BJ (cell line): ENCODE measurements at regions not wholly inside any gene's neighbourhood (a gene's known extent, or its start where the extent isn't known, plus 50 kb on each side); places are given as distances from the start of the nearest gene placed in this dataset.

Experiments
- CTCF ChIA-PET: fragments of 350-600 bp; formaldehyde crosslinking; extraction: SDS; loops from one replicate; lab custom pipeline; 2021; ENCODE audit warnings: antibody characterized with exemption, inconsistent platforms; lab: Yijun Ruan, JAX
- POLR2A ChIA-PET: fragments of 300-600 bp; sonication (Branson Sonifier 250); formaldehyde crosslinking; extraction: SDS; loops from one replicate; lab custom pipeline; 2021; ENCODE audit warnings: antibody characterized with exemption; lab: Charles Lee
- DNase-seq: peaks from one replicate; pipeline ENCODE4 v3.0.0-alpha.2; 2011; ENCODE audit warnings: low read depth
- H3K27me3 ChIP-seq: 2 replicates; pipeline ENCODE4 v1.6.0; 2011; ENCODE audit warnings: low read length; ENCODE audit not compliant: control insufficient read depth, insufficient read depth
- H3K36me3 ChIP-seq: 2 replicates; pipeline ENCODE4 v1.5.1; 2011; ENCODE audit warnings: low read length; ENCODE audit not compliant: control insufficient read depth, insufficient read depth
- H3K4me3 ChIP-seq: 2 replicates; pipeline ENCODE4 v1.5.1; 2011; ENCODE audit warnings: low read depth, mild to moderate bottlenecking, control low read depth, low read length
- TF ChIP-seq, protein P1 (sequence below): IDR thresholded peaks from 2 replicates; pipeline ENCODE4 v1.5.1; 2011; ENCODE audit warnings: low read depth, mild to moderate bottlenecking, control low read depth, inconsistent platforms, low read length, moderate library complexity; ENCODE audit not compliant: insufficient read depth

DNA sequence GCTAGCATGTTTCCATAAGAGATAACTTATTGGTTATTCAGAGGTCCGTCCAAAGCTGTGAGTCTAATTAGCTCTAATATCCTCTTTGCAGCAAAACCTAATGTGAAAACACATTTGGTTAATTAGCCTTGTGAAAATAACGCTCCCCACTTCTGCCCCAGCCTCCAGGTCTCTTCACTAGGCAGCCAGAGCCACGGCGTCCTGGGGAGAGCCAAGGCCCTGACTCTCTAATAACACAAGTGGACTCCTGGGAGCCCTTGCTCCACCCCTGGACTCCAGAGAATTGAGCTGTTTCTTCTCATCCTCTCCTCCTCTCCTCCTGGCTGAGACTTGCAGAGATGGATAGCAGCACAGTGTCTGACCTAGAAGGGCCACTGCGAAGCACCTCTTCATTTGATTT lies 78.8 kb downstream of the CCDC185 start:
- ChIA-PET POLR2A (no interaction called here), CTCF (interaction anchor here (1.4 kb wide), 1 partner anchor 12 kb away, joined by 4 read pairs; no protein-coding TSS in a partner anchor)
- DNase-seq: no peak
- Histone ChIP-seq H3K27me3 (peaks cover 2% of the 10 kb centered on the region), H3K36me3 (no peaks in the 10 kb centered on the region), H3K4me3 (no peak overlapping the region)
- TF ChIP-seq, protein P1, sequence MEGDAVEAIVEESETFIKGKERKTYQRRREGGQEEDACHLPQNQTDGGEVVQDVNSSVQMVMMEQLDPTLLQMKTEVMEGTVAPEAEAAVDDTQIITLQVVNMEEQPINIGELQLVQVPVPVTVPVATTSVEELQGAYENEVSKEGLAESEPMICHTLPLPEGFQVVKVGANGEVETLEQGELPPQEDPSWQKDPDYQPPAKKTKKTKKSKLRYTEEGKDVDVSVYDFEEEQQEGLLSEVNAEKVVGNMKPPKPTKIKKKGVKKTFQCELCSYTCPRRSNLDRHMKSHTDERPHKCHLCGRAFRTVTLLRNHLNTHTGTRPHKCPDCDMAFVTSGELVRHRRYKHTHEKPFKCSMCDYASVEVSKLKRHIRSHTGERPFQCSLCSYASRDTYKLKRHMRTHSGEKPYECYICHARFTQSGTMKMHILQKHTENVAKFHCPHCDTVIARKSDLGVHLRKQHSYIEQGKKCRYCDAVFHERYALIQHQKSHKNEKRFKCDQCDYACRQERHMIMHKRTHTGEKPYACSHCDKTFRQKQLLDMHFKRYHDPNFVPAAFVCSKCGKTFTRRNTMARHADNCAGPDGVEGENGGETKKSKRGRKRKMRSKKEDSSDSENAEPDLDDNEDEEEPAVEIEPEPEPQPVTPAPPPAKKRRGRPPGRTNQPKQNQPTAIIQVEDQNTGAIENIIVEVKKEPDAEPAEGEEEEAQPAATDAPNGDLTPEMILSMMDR: no peak

DNA sequence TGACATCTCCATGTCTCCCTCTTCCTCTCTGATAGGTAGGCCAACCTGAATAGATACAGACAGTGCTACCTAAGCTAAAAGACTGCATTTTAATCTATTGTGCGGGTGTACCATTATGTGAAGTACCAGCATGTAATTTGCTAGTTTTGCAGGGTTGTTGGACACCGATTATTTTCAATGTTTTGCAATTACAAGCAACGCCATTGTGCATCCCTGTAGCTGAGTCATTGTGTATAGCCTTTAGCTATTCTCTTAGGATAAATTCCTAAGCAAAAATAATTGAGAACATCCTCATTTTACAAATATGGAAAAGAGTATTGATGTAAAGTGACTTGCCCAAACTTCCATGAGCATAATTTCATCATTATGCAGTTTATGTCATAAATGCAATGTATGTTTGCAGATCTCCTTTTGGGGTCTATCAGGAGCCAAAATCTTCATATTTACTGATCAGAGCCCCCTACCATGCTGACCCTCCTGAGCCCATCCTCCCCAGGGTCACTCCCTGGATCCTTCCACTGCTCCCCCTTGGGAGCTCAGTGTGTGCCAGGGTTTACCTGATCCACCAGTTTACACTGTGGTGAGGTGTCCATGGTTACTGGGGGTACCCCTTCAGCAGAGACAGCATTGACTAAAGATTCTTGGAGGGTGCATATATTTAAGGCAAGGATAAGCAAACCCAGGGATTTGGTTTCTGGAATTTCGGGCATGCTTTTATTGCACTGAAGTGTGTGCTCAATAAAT lies 80.6 kb downstream of the CCDC185 start:
- peaks cover 2% of the 10 kb centered on the region for H3K27me3 ChIP-seq
- POLR2A ChIA-PET: no interaction called here
- TF ChIP-seq, protein P1: no peak
- DNase-seq: no peak
- no peak overlapping the region for H3K4me3 ChIP-seq
- CTCF ChIA-PET: no interaction called here
- H3K36me3 ChIP-seq: no peaks in the 10 kb centered on the region

DNA sequence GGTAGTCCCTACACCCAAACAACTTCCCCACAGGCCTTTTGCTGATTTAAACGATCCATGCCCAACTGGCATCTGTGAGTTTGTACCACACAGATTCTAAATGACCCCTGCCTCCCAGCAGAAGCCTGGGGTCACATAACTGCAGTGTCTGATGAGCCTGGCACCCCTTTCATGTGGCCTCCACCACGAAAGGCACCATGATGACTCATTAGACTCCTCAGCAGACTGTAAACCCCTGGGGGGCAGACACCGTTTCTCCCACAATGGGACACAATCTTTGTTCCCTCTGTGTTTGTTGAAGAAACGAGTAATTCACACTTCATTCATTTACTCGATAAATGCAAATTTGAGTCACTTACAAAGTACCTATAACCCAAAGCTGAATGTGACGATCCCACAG lies 81.6 kb downstream of the CCDC185 start:
- no peak overlapping the region for H3K4me3 ChIP-seq
- peaks cover 3% of the 10 kb centered on the region for H3K27me3 ChIP-seq
- POLR2A ChIA-PET: no interaction called here

DNA sequence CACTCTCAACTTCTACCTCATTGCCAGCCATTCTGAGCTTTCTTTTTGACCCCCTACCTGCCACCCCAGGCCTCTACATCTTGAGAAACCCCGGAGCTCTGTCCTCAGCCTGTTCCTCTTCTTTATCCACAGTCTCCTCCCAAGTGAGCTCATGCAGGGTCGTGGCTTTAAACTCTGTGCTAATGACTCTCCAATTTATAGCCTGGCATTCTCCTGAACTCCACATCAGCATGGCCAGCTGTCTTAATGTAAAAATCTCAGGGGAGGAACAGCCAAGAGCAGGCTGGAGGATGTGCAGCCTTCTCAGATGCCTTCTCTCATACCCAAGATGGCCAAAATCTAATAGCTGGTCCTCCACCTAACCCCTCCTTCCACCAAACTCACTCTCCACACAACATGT lies 84.2 kb downstream of the CCDC185 start:
- POLR2A ChIA-PET: no interaction called here
- DNase-seq: no peak
- TF ChIP-seq, protein P1: no peak
- Histone ChIP-seq H3K4me3 (no peak overlapping the region), H3K27me3 (0 out of 2 replicates have a peak, but pooled peaks cover 1% of the 10 kb centered on the region), H3K36me3 (no peaks in the 10 kb centered on the region)
- CTCF ChIA-PET: no interaction called here

More for the DNA sequence above, 81.6 kb downstream of the CCDC185 start:
- H3K36me3 ChIP-seq: no peaks in the 10 kb centered on the region
- TF ChIP-seq, protein P1: no peak
- CTCF ChIA-PET: no interaction called here
- DNase-seq: no peak

GRCh38 chr1:223478606-223479005 lies 85.4 kb downstream of the CCDC185 start:
- no peaks in the 10 kb centered on the region for H3K36me3 ChIP-seq
- TF ChIP-seq, protein P1: no peak
- no peak for DNase-seq
- H3K4me3 ChIP-seq: no peak overlapping the region
- 0 out of 2 replicates have a peak, but pooled peaks cover 1% of the 10 kb centered on the region for H3K27me3 ChIP-seq
- ChIA-PET CTCF (no interaction called here), POLR2A (no interaction called here)
